PC-3 (cell line): ENCODE measurements at regions not wholly inside any gene's neighbourhood (a gene's known extent, or its start where the extent isn't known, plus 50 kb on each side); places are given as distances from the start of the nearest gene placed in this dataset.

Experiments used
- EZH2phosphoT487 ChIP-seq: fragments of 300-600 bp; sonication (generic); IDR thresholded peaks from 2 replicates; pipeline ENCODE4 v1.6.1; 2018; ENCODE audit warnings: mild to moderate bottlenecking, antibody characterized with exemption, low read length, borderline replicate concordance
- TF ChIP-seq, protein P1 (sequence below): fragments of 300-600 bp; sonication (generic); conservative IDR thresholded peaks from 2 replicates; pipeline ENCODE4 v1.5.1; 2017; ENCODE audit warnings: antibody characterized with exemption, low read depth, mild to moderate bottlenecking, low read length

- TF ChIP-seq, protein P1, sequence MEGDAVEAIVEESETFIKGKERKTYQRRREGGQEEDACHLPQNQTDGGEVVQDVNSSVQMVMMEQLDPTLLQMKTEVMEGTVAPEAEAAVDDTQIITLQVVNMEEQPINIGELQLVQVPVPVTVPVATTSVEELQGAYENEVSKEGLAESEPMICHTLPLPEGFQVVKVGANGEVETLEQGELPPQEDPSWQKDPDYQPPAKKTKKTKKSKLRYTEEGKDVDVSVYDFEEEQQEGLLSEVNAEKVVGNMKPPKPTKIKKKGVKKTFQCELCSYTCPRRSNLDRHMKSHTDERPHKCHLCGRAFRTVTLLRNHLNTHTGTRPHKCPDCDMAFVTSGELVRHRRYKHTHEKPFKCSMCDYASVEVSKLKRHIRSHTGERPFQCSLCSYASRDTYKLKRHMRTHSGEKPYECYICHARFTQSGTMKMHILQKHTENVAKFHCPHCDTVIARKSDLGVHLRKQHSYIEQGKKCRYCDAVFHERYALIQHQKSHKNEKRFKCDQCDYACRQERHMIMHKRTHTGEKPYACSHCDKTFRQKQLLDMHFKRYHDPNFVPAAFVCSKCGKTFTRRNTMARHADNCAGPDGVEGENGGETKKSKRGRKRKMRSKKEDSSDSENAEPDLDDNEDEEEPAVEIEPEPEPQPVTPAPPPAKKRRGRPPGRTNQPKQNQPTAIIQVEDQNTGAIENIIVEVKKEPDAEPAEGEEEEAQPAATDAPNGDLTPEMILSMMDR, result no peak
- TF ChIP-seq EZH2phosphoT487, result no peak
Observed at GRCh38 chr20:7454047-7454446, 486.2 kb downstream of the HAO1 start.
